CD14-positive monocyte (primary cell): ENCODE measurements at regions not wholly inside any gene's neighbourhood (a gene's known extent, or its start where the extent isn't known, plus 50 kb on each side); places are given as distances from the start of the nearest gene placed in this dataset.

Experiments used
- DNase-seq, 3 donors: peaks; one replicate each; pipeline ENCODE4 v3.0.0-alpha.2; 2011 to 2022
- H2AFZ ChIP-seq: 2 replicates; pipeline ENCODE4 v1.6.0; 2012; ENCODE audit warnings: mild to moderate bottlenecking, low read depth, low read length, inconsistent platforms; ENCODE audit not compliant: insufficient read depth, poor library complexity, severe bottlenecking
- H3K27ac ChIP-seq, 2 donors: 1 replicate in 1 of 2; 2 replicates in 1 of 2; pipeline ENCODE4 v1.5.1; 2012 to 2013; ENCODE audit warnings: low read length in 2 of 2, control low read depth in 1 of 2, inconsistent platforms in 1 of 2, low read depth in 1 of 2, mild to moderate bottlenecking in 1 of 2
- H3K27me3 ChIP-seq, 2 donors: one replicate each; pipeline versions ENCODE4 v1.6.0 to v1.6.1; 2011 to 2013; ENCODE audit warnings: low read length in 2 of 2; ENCODE audit not compliant: control insufficient read depth in 2 of 2, insufficient read depth in 2 of 2
- H3K36me3 ChIP-seq, 2 donors: replicated peaks in 1 of 2; 1 replicate in 1 of 2; 2 replicates in 1 of 2; pipeline versions ENCODE4 v1.5.1 to v1.6.1; 2012 to 2013; ENCODE audit warnings: low read length in 2 of 2, control low read depth in 1 of 2, inconsistent platforms in 1 of 2, mild to moderate bottlenecking in 1 of 2; ENCODE audit not compliant: insufficient read depth in 2 of 2, control insufficient read depth in 1 of 2
- H3K4me1 ChIP-seq, 2 donors: 1 replicate in 1 of 2; 2 replicates in 1 of 2; pipeline versions ENCODE4 v1.5.1 to v1.6.1; 2012 to 2013; ENCODE audit warnings: low read length in 2 of 2, control low read depth in 1 of 2, inconsistent platforms in 1 of 2, mild to moderate bottlenecking in 1 of 2, moderate library complexity in 1 of 2; ENCODE audit not compliant: insufficient read depth in 2 of 2, control insufficient read depth in 1 of 2
- H3K4me2 ChIP-seq: replicated peaks from 2 replicates; pipeline ENCODE3; 2012; ENCODE audit warnings: low read length, moderate library complexity, mild to moderate bottlenecking; ENCODE audit not compliant: poor library complexity, severe bottlenecking; ENCODE audit errors: extremely low read depth
- H3K4me3 ChIP-seq, 3 experiments: fragments of 200-600 bp in 1 of 3; sonication (generic) in 1 of 3; replicated peaks in 1 of 3; 1 replicate in 2 of 3; 2 replicates in 1 of 3; pipeline ENCODE4 v1.5.1; 2011 to 2013; ENCODE audit warnings: low read length in 3 of 3, mild to moderate bottlenecking in 3 of 3, control low read depth in 2 of 3, low read depth in 2 of 3, inconsistent platforms in 1 of 3, moderate library complexity in 1 of 3
- H3K79me2 ChIP-seq: 2 replicates; pipeline ENCODE4 v1.6.0; 2012; ENCODE audit warnings: mild to moderate bottlenecking, control low read depth, inconsistent platforms, low read length, moderate library complexity; ENCODE audit not compliant: insufficient read depth
- H3K9ac ChIP-seq: 2 replicates; pipeline ENCODE4 v1.6.0; 2017; ENCODE audit warnings: low read length, mild to moderate bottlenecking; ENCODE audit not compliant: insufficient read depth, poor library complexity, severe bottlenecking
- H3K9me3 ChIP-seq, 2 donors: replicated peaks in 1 of 2; 1 replicate in 1 of 2; 2 replicates in 1 of 2; pipeline versions ENCODE4 v1.5.1 to v1.6.1; 2012 to 2013; ENCODE audit warnings: low read length in 2 of 2, control low read depth in 1 of 2; ENCODE audit not compliant: control insufficient read depth in 1 of 2, insufficient read depth in 1 of 2
- H4K20me1 ChIP-seq: 2 replicates; pipeline ENCODE4 v1.6.0; 2012; ENCODE audit warnings: mild to moderate bottlenecking, low read length, control low read depth, moderate library complexity; ENCODE audit not compliant: insufficient read depth
- H3K27ac Mint-ChIP-seq, 7 donors: one replicate each; pipeline ENCODE4 v1.8.0; 2020; ENCODE audit warnings: mild to moderate bottlenecking in 7 of 7, mixed read lengths in 7 of 7, moderate library complexity in 6 of 7, inconsistent platforms in 2 of 7
- H3K27me3 Mint-ChIP-seq, 3 donors: one replicate each; pipeline ENCODE4 v1.8.0; 2021 to 2022; ENCODE audit warnings: low read depth in 3 of 3, mild to moderate bottlenecking in 3 of 3, mixed read lengths in 3 of 3, moderate library complexity in 3 of 3, inconsistent platforms in 1 of 3
- H3K36me3 Mint-ChIP-seq, 2 donors: one replicate each; pipeline ENCODE4 v1.8.0; 2020; ENCODE audit warnings: mixed read lengths in 2 of 2, inconsistent platforms in 1 of 2, mild to moderate bottlenecking in 1 of 2
- H3K4me1 Mint-ChIP-seq: one replicate; pipeline ENCODE4 v1.8.0; 2020; ENCODE audit warnings: mild to moderate bottlenecking, mixed read lengths
- H3K4me3 Mint-ChIP-seq, 2 donors: one replicate each; pipeline ENCODE4 v1.8.0; 2020; ENCODE audit warnings: mild to moderate bottlenecking in 2 of 2, mixed read lengths in 2 of 2, moderate library complexity in 1 of 2
- H3K9me3 Mint-ChIP-seq, 7 donors: one replicate each; pipeline ENCODE4 v1.8.0; 2020 to 2022; ENCODE audit warnings: mixed read lengths in 7 of 7, mild to moderate bottlenecking in 6 of 7, moderate library complexity in 6 of 7, inconsistent platforms in 2 of 7
- CTCF ChIP-seq: fragments of 200-600 bp; IDR thresholded peaks from one replicate; pipeline ENCODE4 v1.8.0; 2022; ENCODE audit warnings: antibody characterized with exemption, mild to moderate bottlenecking
- WGBS: methylation state at CpG from one replicate; pipeline ENCODE4 v1.1.5; 2013; ENCODE audit warnings: missing lambda C conversion rate; ENCODE audit not compliant: insufficient coverage; 5-methylcytosine and 5-hydroxymethylcytosine counted together
- intact Hi-C, 2 donors: fragments of 100-400 bp; cut with micrococcal nuclease; formaldehyde crosslinking; loops; one replicate each; pipeline versions ENCODE4 v1.15.0 to v1.15.1; 2023

- Histone ChIP-seq H3K9ac (no peak overlapping the region), H3K27me3 (no peaks in the 10 kb centered on the region), H3K4me2 (no peak overlapping the region), H2AFZ (no peak overlapping the region), H3K4me3 (no peak overlapping the region), H3K36me3 (no peaks in the 10 kb centered on the region), H3K79me2 (no peaks in the 10 kb centered on the region), H4K20me1 (no peaks in the 10 kb centered on the region), H3K27ac (no peak overlapping the region), H3K4me1 (no peaks in the 10 kb centered on the region), H3K9me3 (peaks cover 0 to 4% of the 10 kb centered on the region in 2 donors)
- DNase-seq: no peak
- Mint-ChIP-seq H3K27ac (no peak overlapping the region), H3K27me3 (no peaks in the 10 kb centered on the region), H3K36me3 (no peaks in the 10 kb centered on the region), H3K9me3 (peaks cover 0 to 9% (median 0%) of the 10 kb centered on the region in 7 donors), H3K4me1 (no peaks in the 10 kb centered on the region), H3K4me3 (no peak overlapping the region)
- WGBS: 75% methylated on average over 1 of the region's 1 CpG
- intact Hi-C loops: no loop called here
- no peak for TF ChIP-seq CTCF
These were observed 522.7 kb upstream of the TYRP1 start for GRCh38 chr9:12170456-12170855.

GRCh38 chr9:12178634-12179033, 514.6 kb upstream of the TYRP1 start:
- intact Hi-C loops: no loop called here
- no peak overlapping the region for H3K27ac Mint-ChIP-seq
- Histone ChIP-seq H3K79me2 (no peaks in the 10 kb centered on the region), H4K20me1 (no peaks in the 10 kb centered on the region), H3K4me1 (no peaks in the 10 kb centered on the region), H3K36me3 (no peaks in the 10 kb centered on the region), H3K9me3 (no peaks in the 10 kb centered on the region), H3K27me3 (no peaks in the 10 kb centered on the region), H3K4me2 (no peak overlapping the region), H2AFZ (no peak overlapping the region), H3K27ac (no peak overlapping the region), H3K9ac (no peak overlapping the region), H3K4me3 (no peak overlapping the region)
- no peaks in the 10 kb centered on the region for H3K36me3 Mint-ChIP-seq
- H3K9me3 Mint-ChIP-seq: peaks cover 0 to 5% (median 0%) of the 10 kb centered on the region in 7 donors
- WGBS: no CpG with 5 or more reads among the region's 1 CpG
- no peak overlapping the region for H3K4me3 Mint-ChIP-seq
- no peak for TF ChIP-seq CTCF
- DNase-seq: no peak
- H3K4me1 Mint-ChIP-seq: no peaks in the 10 kb centered on the region
- H3K27me3 Mint-ChIP-seq: no peaks in the 10 kb centered on the region
